B cell (primary cell): ENCODE measurements at regions not wholly inside any gene's neighbourhood (a gene's known extent, or its start where the extent isn't known, plus 50 kb on each side); places are given as distances from the start of the nearest gene placed in this dataset.

ENCODE experiments used
- ATAC-seq: fragments of 200-7000 bp; cut with Tn5 transposase; one replicate; pipeline ENCODE4 v1.10.0; 2021; ENCODE audit warnings: low read depth, mild to moderate bottlenecking, moderate number of reproducible peaks, moderate library complexity
- CTCF ChIA-PET: fragments of 350-600 bp; sonication (Branson Sonifier 250); formaldehyde crosslinking; loops from one replicate; lab custom pipeline; 2021; ENCODE audit warnings: antibody characterized with exemption, inconsistent platforms; lab: Charles Lee
- POLR2A ChIA-PET: fragments of 350-600 bp; sonication (Branson Sonifier 250); formaldehyde crosslinking; loops from one replicate; lab custom pipeline; 2021; ENCODE audit warnings: antibody characterized with exemption; lab: Charles Lee
- DNase-seq: peaks from one replicate; pipeline ENCODE4 v3.0.0; 2013
- H2AFZ ChIP-seq: 2 replicates; pipeline ENCODE4 v1.6.1; 2012; ENCODE audit warnings: mild to moderate bottlenecking, low read depth, low read length; ENCODE audit not compliant: insufficient read depth, poor library complexity, severe bottlenecking
- H3K27ac ChIP-seq, 2 donors: 1 replicate in 1 of 2; 2 replicates in 1 of 2; pipeline ENCODE4 v1.5.1; 2012 to 2013; ENCODE audit warnings: low read length in 2 of 2, mild to moderate bottlenecking in 2 of 2, moderate library complexity in 1 of 2
- H3K27me3 ChIP-seq, 4 experiments: fragments of 200-600 bp in 1 of 4; sonication (generic) in 1 of 4; replicated peaks in 1 of 4; 1 replicate in 2 of 4; 2 replicates in 2 of 4; pipeline versions ENCODE4 v1.6.1 to v1.7.0; 2013 to 2016; ENCODE audit warnings: low read length in 3 of 4, mild to moderate bottlenecking in 2 of 4, mixed read lengths in 1 of 4, moderate library complexity in 1 of 4; ENCODE audit not compliant: insufficient read depth in 4 of 4, control insufficient read depth in 3 of 4; ENCODE audit errors: control extremely low read depth in 1 of 4
- H3K36me3 ChIP-seq, 2 experiments: replicated peaks in 1 of 2; 1 replicate in 1 of 2; 2 replicates in 1 of 2; pipeline versions ENCODE4 v1.6.1 to v1.7.1; 2013; ENCODE audit warnings: low read length in 1 of 2; ENCODE audit not compliant: insufficient read depth in 2 of 2, control insufficient read depth in 1 of 2; ENCODE audit errors: control extremely low read depth in 1 of 2, extremely low read depth in 1 of 2
- H3K4me1 ChIP-seq, 2 donors: fragments of 200-600 bp in 1 of 2; sonication (generic) in 1 of 2; 1 replicate in 1 of 2; 2 replicates in 1 of 2; pipeline versions ENCODE4 v1.5.1 to v1.6.1; 2013 to 2017; ENCODE audit warnings: low read length in 2 of 2; ENCODE audit not compliant: control insufficient read depth in 2 of 2, insufficient read depth in 2 of 2
- H3K4me2 ChIP-seq: replicated peaks from 2 replicates; pipeline ENCODE3; 2012; ENCODE audit warnings: mild to moderate bottlenecking, low read depth, low read length; ENCODE audit not compliant: poor library complexity, severe bottlenecking
- H3K4me3 ChIP-seq, 5 experiments: fragments of 200-600 bp in 1 of 5; sonication (generic) in 1 of 5; 1 replicate in 3 of 5; 2 replicates in 2 of 5; pipeline versions ENCODE4 v1.5.1 to v1.7.0; 2011 to 2016; ENCODE audit warnings: low read length in 4 of 5, mild to moderate bottlenecking in 4 of 5, low read depth in 2 of 5, control low read depth in 1 of 5, moderate library complexity in 1 of 5; ENCODE audit not compliant: insufficient read depth in 1 of 5; ENCODE audit errors: control extremely low read depth in 1 of 5, extremely low read depth in 1 of 5
- H3K79me2 ChIP-seq: fragments of 200-600 bp; sonication (generic); one replicate; pipeline ENCODE4 v1.6.0; 2016; ENCODE audit warnings: low read length; ENCODE audit not compliant: control insufficient read depth, insufficient read depth
- H3K9ac ChIP-seq: fragments of 200-600 bp; sonication (generic); 2 replicates; pipeline ENCODE4 v1.6.1; 2017; ENCODE audit warnings: mild to moderate bottlenecking, low read length, moderate library complexity
- H3K9me3 ChIP-seq, 3 donors: one replicate each; pipeline versions ENCODE4 v1.6.1 to v1.7.1; 2013; ENCODE audit warnings: low read length in 2 of 3; ENCODE audit not compliant: control insufficient read depth in 2 of 3, insufficient read depth in 1 of 3; ENCODE audit errors: control extremely low read depth in 1 of 3
- H4K20me1 ChIP-seq: 2 replicates; pipeline ENCODE4 v1.6.0; 2012; ENCODE audit warnings: mild to moderate bottlenecking, low read length; ENCODE audit not compliant: insufficient read depth, control insufficient read depth, poor library complexity, severe bottlenecking
- H3K27ac Mint-ChIP-seq: one replicate; pipeline ENCODE4 v1.8.0; 2021; ENCODE audit warnings: mixed read lengths
- H3K27me3 Mint-ChIP-seq: one replicate; pipeline ENCODE4 v1.8.0; 2021; ENCODE audit warnings: mixed read lengths
- H3K4me1 Mint-ChIP-seq: one replicate; pipeline ENCODE4 v1.8.0; 2021; ENCODE audit warnings: mixed read lengths
- H3K4me3 Mint-ChIP-seq: one replicate; pipeline ENCODE4 v1.8.0; 2021; ENCODE audit warnings: mixed read lengths
- H3K9me3 Mint-ChIP-seq: one replicate; pipeline ENCODE4 v1.8.0; 2022; ENCODE audit warnings: mixed read lengths; ENCODE audit not compliant: insufficient read depth
- EZH2 ChIP-seq: IDR thresholded peaks from 2 replicates; pipeline ENCODE4 v1.6.1; 2012; ENCODE audit warnings: borderline replicate concordance, low read depth, mild to moderate bottlenecking, moderate library complexity, low read length; ENCODE audit not compliant: insufficient read depth, poor library complexity, severe bottlenecking
- WGBS: methylation state at CpG from one replicate; pipeline ENCODE4 v1.1.5; 2013; ENCODE audit warnings: missing lambda C conversion rate; ENCODE audit not compliant: insufficient coverage; 5-methylcytosine and 5-hydroxymethylcytosine counted together
- intact Hi-C: fragments of 100-400 bp; cut with micrococcal nuclease; formaldehyde crosslinking; loops from one replicate; pipeline ENCODE4 v1.10.0; 2022
- TF ChIP-seq, protein P1 (sequence below): fragments of 200-600 bp; IDR thresholded peaks from one replicate; pipeline ENCODE4 v1.8.0; 2022; ENCODE audit warnings: antibody characterized with exemption, mild to moderate bottlenecking

DNA sequence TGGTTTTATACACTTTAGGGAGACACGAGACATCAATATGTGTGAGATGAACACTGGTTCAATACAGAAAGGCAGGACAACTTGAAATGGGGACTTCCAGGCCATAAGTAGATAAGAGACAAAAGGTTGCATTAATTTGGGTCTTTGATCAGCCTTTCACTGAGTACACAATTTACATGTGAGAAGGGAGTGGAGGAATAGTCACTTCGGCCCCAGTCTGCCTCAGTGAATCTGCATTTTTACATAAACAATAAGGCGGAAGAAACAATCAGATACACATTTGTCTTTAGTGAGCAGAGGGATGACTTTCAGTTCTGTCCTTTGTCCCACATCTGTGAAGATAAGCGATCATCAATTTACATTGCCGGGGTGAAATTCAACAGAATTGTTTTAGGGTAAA, 104.3 kb upstream of the ARL4C start:
- Histone ChIP-seq H3K4me3 (no peak overlapping the region), H3K4me2 (no peak overlapping the region), H3K27ac (no peak overlapping the region), H3K27me3 (peaks cover 0 to 4% (median 0%) of the 10 kb centered on the region in 4 experiments), H3K9me3 (no peaks in the 10 kb centered on the region), H2AFZ (no peak overlapping the region), H3K36me3 (no peaks in the 10 kb centered on the region), H3K79me2 (no peaks in the 10 kb centered on the region), H3K9ac (no peak overlapping the region), H4K20me1 (no peaks in the 10 kb centered on the region), H3K4me1 (no peaks in the 10 kb centered on the region)
- no peak overlapping the region for H3K27ac Mint-ChIP-seq
- DNase-seq (no peak), ATAC-seq (no peak)
- peaks cover 5% of the 10 kb centered on the region for H3K27me3 Mint-ChIP-seq
- H3K4me1 Mint-ChIP-seq: no peaks in the 10 kb centered on the region
- no peak overlapping the region for H3K4me3 Mint-ChIP-seq
- H3K9me3 Mint-ChIP-seq: no peaks in the 10 kb centered on the region
- TF ChIP-seq, protein P1, sequence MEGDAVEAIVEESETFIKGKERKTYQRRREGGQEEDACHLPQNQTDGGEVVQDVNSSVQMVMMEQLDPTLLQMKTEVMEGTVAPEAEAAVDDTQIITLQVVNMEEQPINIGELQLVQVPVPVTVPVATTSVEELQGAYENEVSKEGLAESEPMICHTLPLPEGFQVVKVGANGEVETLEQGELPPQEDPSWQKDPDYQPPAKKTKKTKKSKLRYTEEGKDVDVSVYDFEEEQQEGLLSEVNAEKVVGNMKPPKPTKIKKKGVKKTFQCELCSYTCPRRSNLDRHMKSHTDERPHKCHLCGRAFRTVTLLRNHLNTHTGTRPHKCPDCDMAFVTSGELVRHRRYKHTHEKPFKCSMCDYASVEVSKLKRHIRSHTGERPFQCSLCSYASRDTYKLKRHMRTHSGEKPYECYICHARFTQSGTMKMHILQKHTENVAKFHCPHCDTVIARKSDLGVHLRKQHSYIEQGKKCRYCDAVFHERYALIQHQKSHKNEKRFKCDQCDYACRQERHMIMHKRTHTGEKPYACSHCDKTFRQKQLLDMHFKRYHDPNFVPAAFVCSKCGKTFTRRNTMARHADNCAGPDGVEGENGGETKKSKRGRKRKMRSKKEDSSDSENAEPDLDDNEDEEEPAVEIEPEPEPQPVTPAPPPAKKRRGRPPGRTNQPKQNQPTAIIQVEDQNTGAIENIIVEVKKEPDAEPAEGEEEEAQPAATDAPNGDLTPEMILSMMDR: no peak
- no peak for TF ChIP-seq EZH2
- intact Hi-C loops: no loop called here
- CTCF ChIA-PET: no interaction called here
- WGBS: 92% methylated on average over 2 of the region's 5 CpGs
- POLR2A ChIA-PET: no interaction called here

DNA sequence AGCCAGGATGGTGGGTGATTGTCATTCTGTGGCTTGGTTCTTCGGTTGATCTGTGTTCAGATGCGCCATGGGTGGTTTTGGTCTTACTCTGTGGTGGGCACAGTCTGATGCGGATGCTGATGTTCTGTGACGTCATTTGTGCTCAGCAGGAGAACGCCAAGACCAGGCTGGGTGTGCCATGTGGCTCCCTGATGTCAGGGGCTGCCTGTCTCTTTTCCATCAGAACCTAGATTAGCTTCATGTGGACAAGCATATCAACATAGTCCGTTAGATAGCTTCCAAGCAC, 100.6 kb upstream of the ARL4C start:
- DNase-seq (no peak), ATAC-seq (no peak)
- ChIA-PET CTCF (no interaction called here), POLR2A (no interaction called here)
- Mint-ChIP-seq H3K4me1 (no peaks in the 10 kb centered on the region), H3K27me3 (peaks cover 2% of the 10 kb centered on the region), H3K9me3 (no peaks in the 10 kb centered on the region), H3K4me3 (no peak overlapping the region), H3K27ac (no peak overlapping the region)
- TF ChIP-seq, protein P1: no peak
- no peak for TF ChIP-seq EZH2
- no peaks in the 10 kb centered on the region for H3K79me2 ChIP-seq
- H3K27ac ChIP-seq: no peak overlapping the region
- H3K9ac ChIP-seq: no peak overlapping the region
- WGBS: 84% methylated on average over 3 of the region's 6 CpGs
- no peak overlapping the region for H3K4me2 ChIP-seq
- H3K4me3 ChIP-seq: no peak overlapping the region
- H4K20me1 ChIP-seq: no peaks in the 10 kb centered on the region
- no peaks in the 10 kb centered on the region for H3K36me3 ChIP-seq
- no peak overlapping the region for H2AFZ ChIP-seq
- no peaks in the 10 kb centered on the region for H3K4me1 ChIP-seq
- intact Hi-C loops: no loop called here
- no peaks in the 10 kb centered on the region for H3K9me3 ChIP-seq
- no peaks in the 10 kb centered on the region for H3K27me3 ChIP-seq
